Spinal cord (tissue), 9 donors: ENCODE measurements at regions not wholly inside any gene's neighbourhood (a gene's known extent, or its start where the extent isn't known, plus 50 kb on each side); places are given as distances from the start of the nearest gene placed in this dataset.

Experiments used
- DNase-seq, 6 donors: peaks; one replicate each; pipeline versions ENCODE4 v3.0.0 to v3.0.0-alpha.2; 2013 to 2015; ENCODE audit warnings: low spot score in 6 of 6, low read depth in 4 of 6
- H3K27ac ChIP-seq: one replicate; pipeline ENCODE4 v1.5.1; 2013; ENCODE audit warnings: low read depth, low read length, control low read depth
- H3K27me3 ChIP-seq: one replicate; pipeline ENCODE4 v1.6.1; 2013; ENCODE audit warnings: low read length; ENCODE audit not compliant: control insufficient read depth, insufficient read depth
- H3K36me3 ChIP-seq: one replicate; pipeline ENCODE4 v1.6.1; 2013; ENCODE audit warnings: low read length; ENCODE audit not compliant: control insufficient read depth, insufficient read depth
- H3K4me1 ChIP-seq: one replicate; pipeline ENCODE4 v1.6.1; 2013; ENCODE audit warnings: low read length; ENCODE audit not compliant: control insufficient read depth, insufficient read depth
- H3K4me3 ChIP-seq: one replicate; pipeline ENCODE4 v1.5.1; 2013; ENCODE audit warnings: low read depth, low read length, control low read depth
- H3K9me3 ChIP-seq: one replicate; pipeline ENCODE4 v1.6.1; 2013; ENCODE audit warnings: low read length; ENCODE audit not compliant: control insufficient read depth, insufficient read depth
- WGBS: methylation state at CpG from one replicate; pipeline ENCODE4 v1.1.5; 2013; ENCODE audit warnings: missing lambda C conversion rate; ENCODE audit not compliant: insufficient coverage; 5-methylcytosine and 5-hydroxymethylcytosine counted together
- donor health status: healthy.

DNA sequence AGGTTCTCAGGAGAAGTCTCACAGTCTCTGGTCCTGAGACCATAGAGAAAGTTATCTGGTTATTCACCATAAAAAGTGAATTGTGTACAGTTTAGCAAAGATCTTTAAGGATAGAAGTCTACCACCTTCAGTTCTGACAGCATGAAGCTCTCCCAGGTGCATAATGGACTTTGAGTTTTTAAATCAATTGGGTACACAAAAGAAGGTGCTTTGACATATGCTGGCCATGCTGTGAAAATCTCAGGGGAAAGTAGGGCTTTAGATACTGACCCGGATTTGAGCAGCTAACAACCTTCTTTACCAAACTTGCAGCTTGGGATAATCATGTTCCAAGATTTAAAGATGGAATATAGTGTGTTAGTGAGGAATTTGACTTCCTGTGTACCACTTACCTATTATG lies 264.2 kb downstream of the ZSWIM6 start:
- no CpG with 5 or more reads among the region's 1 CpG for WGBS
- H3K27me3 ChIP-seq = no peaks in the 10 kb centered on the region
- H3K36me3 ChIP-seq = no peaks in the 10 kb centered on the region
- no peak for DNase-seq
- H3K4me1 ChIP-seq = peaks cover 12% of the 10 kb centered on the region
- H3K4me3 ChIP-seq = no peak overlapping the region
- no peaks in the 10 kb centered on the region for H3K9me3 ChIP-seq
- H3K27ac ChIP-seq = no peak overlapping the region

- no peak overlapping the region for H3K27ac ChIP-seq
- no peaks in the 10 kb centered on the region for H3K9me3 ChIP-seq
- no peak for DNase-seq
- peaks cover 12% of the 10 kb centered on the region for H3K4me1 ChIP-seq
- no peaks in the 10 kb centered on the region for H3K27me3 ChIP-seq
- no peak overlapping the region for H3K4me3 ChIP-seq
- H3K36me3 ChIP-seq = no peaks in the 10 kb centered on the region
These were observed 265.6 kb downstream of the ZSWIM6 start for GRCh38 chr5:61597684-61598083.

DNA sequence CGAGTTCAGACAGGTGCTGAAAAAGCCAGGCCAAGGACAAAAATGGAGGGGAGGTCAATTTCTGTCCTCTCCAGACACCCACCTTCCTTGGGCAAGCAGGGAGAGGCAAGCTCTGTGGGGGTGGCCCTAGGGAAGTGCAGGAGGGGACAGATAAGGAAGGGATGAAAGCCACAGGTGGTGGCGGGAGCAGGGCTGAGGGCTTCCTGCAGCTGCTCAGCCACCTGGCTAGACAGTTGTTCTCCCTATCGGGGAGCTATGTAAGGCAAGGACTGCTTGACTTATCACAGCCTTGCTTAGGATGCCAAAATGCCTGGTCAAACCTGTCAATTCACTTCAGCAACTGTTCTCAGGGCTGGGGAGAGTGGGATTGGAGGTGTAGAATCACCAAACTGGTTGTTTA lies 266.1 kb downstream of the ZSWIM6 start:
- WGBS = 80% methylated on average over 1 of the region's 3 CpGs

DNA sequence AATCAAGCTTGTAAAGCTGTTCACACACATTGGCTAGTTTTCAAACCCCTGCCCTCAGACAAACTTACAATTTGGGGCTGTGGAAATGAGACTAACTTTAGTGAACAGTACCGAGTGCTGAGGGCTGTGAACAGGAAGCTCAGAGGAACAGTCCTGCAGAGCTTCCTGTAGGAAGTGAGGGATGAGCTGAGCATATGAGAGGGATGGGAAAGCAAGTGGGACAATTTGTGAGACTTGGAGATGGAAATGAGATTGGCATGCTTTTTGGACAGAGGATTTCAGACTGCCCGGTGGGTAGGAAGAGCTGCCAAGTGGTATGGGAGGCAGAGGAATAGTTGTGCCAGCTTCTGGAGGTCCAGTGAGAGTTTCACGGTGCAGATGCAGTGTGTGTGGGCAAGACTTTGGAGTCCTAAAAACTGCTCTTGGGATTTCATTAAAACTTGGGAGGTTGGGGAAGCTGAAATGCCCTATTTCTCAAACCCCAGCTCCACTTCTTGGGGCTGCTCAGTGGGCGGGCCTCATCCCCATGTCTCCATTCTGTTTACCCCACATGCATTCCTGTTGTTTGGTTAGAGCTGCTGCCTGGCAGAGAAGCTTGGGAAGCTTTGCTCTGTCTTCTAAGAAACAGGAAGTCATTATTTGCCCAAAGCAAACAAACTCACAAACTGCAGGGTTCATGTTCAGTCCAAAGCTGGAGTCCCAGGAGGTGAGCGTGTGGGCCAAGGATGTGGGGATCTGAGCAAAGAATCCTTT lies 267.5 kb downstream of the ZSWIM6 start:
- Histone ChIP-seq H3K4me3 (no peak overlapping the region), H3K27me3 (no peaks in the 10 kb centered on the region), H3K4me1 (peaks cover 22% of the 10 kb centered on the region), H3K9me3 (no peaks in the 10 kb centered on the region), H3K36me3 (no peaks in the 10 kb centered on the region), H3K27ac (peak overlapping the region; percentile 53)
- DNase-seq = peak in 2 of 6 donors; percentile 32 to 69
- WGBS = 59% methylated on average over 3 of the region's 5 CpGs

More for the DNA sequence above, 266.1 kb downstream of the ZSWIM6 start:
- peaks cover 12% of the 10 kb centered on the region for H3K4me1 ChIP-seq
- no peaks in the 10 kb centered on the region for H3K27me3 ChIP-seq
- H3K9me3 ChIP-seq = no peaks in the 10 kb centered on the region
- H3K27ac ChIP-seq = no peak overlapping the region
- no peak for DNase-seq
- no peak overlapping the region for H3K4me3 ChIP-seq
- H3K36me3 ChIP-seq = no peaks in the 10 kb centered on the region

- H3K27ac ChIP-seq = peak overlapping the region; percentile 53
- no peaks in the 10 kb centered on the region for H3K36me3 ChIP-seq
- no peak overlapping the region for H3K4me3 ChIP-seq
- no peaks in the 10 kb centered on the region for H3K9me3 ChIP-seq
- no peaks in the 10 kb centered on the region for H3K27me3 ChIP-seq
- H3K4me1 ChIP-seq = peaks cover 26% of the 10 kb centered on the region
- DNase-seq = no peak
These were observed 268.0 kb downstream of the ZSWIM6 start for GRCh38 chr5:61600123-61600444.

DNA sequence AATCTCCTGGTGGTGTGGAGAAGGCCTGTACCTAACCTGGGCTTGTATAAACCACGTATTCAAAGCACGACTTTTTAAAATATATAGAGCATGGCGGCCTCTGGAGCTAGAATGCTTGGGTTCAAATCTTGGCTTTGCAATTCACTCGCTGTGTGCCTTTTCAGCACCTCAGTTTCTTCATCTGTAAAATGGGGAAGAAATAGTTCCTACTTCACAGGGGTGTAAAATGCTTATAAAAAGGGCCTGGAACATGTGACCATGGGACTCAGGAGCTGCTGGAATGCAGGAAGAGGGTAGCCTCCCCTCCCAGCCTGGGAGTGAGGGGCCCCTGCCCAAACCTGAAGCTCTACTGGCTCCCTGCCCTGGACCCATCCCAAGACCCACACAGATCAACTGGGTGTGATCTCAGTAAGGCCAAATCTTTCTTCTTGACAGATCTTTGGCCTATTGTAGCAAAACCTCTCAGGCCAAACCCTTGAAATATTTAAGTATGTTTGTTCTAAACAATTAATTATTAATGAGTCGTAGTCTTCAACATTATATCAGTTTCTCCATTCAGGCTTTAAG lies 269.0 kb downstream of the ZSWIM6 start:
- Histone ChIP-seq H3K4me3 (no peak overlapping the region), H3K9me3 (no peaks in the 10 kb centered on the region), H3K4me1 (peaks cover 26% of the 10 kb centered on the region), H3K36me3 (no peaks in the 10 kb centered on the region), H3K27me3 (no peaks in the 10 kb centered on the region), H3K27ac (no peak overlapping the region)
- no CpG with 5 or more reads among the region's 5 CpGs for WGBS
- DNase-seq = peak in 2 of 6 donors; percentile 46 to 52

GRCh38 chr5:61603211-61603908 lies 271.3 kb downstream of the ZSWIM6 start:
- Histone ChIP-seq H3K9me3 (no peaks in the 10 kb centered on the region), H3K36me3 (no peaks in the 10 kb centered on the region), H3K27me3 (no peaks in the 10 kb centered on the region), H3K4me3 (no peak overlapping the region), H3K27ac (no peak overlapping the region), H3K4me1 (peaks cover 26% of the 10 kb centered on the region)
- 49% methylated on average over 4 of the region's 6 CpGs for WGBS
- DNase-seq = peak in 2 of 6 donors; percentile 78 to 83

GRCh38 chr5:61604076-61605025 lies 272.3 kb downstream of the ZSWIM6 start:
- H3K4me1 ChIP-seq = peaks cover 26% of the 10 kb centered on the region
- H3K27ac ChIP-seq = no peak overlapping the region
- H3K36me3 ChIP-seq = no peaks in the 10 kb centered on the region
- DNase-seq = no peak
- no peaks in the 10 kb centered on the region for H3K27me3 ChIP-seq
- H3K9me3 ChIP-seq = no peaks in the 10 kb centered on the region
- no peak overlapping the region for H3K4me3 ChIP-seq
- 91% methylated on average over 6 of the region's 8 CpGs for WGBS

GRCh38 chr5:61609840-61610677 lies 278.0 kb downstream of the ZSWIM6 start:
- Histone ChIP-seq H3K9me3 (no peaks in the 10 kb centered on the region), H3K27ac (no peak overlapping the region), H3K4me1 (peaks cover 12% of the 10 kb centered on the region), H3K27me3 (no peaks in the 10 kb centered on the region), H3K36me3 (no peaks in the 10 kb centered on the region), H3K4me3 (no peak overlapping the region)
- peak in 2 of 6 donors; percentile 56 to 60 for DNase-seq
- WGBS = 7% methylated on average over 4 of the region's 9 CpGs
